PC-3 (cell line): ENCODE measurements at regions not wholly inside any gene's neighbourhood (a gene's known extent, or its start where the extent isn't known, plus 50 kb on each side); places are given as distances from the start of the nearest gene placed in this dataset.

Experiments
- ATAC-seq: fragments of 200-7000 bp; cut with Tn5 transposase; 2 replicates; pipeline ENCODE4 v1.9.1; 2020; ENCODE audit warnings: mild to moderate bottlenecking, moderate library complexity
- BruUV-seq: library from RNA; stranded (reverse); fragments of 400-500 nt; replicated peaks from 2 replicates; lab custom pipeline; 2021; lab: Mats Ljungman, UMichigan
- CTCF ChIA-PET: fragments of 300-600 bp; sonication (Branson Sonifier 250); formaldehyde crosslinking; loops from one replicate; lab custom pipeline; 2022; ENCODE audit warnings: antibody characterized with exemption; lab: Charles Lee
- POLR2A ChIA-PET: fragments of 300-600 bp; sonication (Branson Sonifier 250); formaldehyde crosslinking; loops from one replicate; lab custom pipeline; 2022; ENCODE audit warnings: antibody characterized with exemption; ENCODE audit not compliant: unreplicated experiment; lab: Charles Lee
- DNase-seq: peaks from one replicate; pipeline ENCODE4 v3.0.0-alpha.2; 2015
- H2AFZ ChIP-seq: fragments of 300-600 bp; sonication (generic); 2 replicates; pipeline ENCODE4 v1.6.0; 2016; ENCODE audit warnings: antibody characterized with exemption, low read length
- H3F3A ChIP-seq: fragments of 300-600 bp; sonication (generic); one replicate; pipeline ENCODE4 v1.6.0; 2017; ENCODE audit warnings: antibody characterized with exemption, low read length, control low read depth, mild to moderate bottlenecking; ENCODE audit not compliant: unreplicated experiment
- H3K27ac ChIP-seq: fragments of 300-600 bp; sonication (generic); 2 replicates; pipeline ENCODE4 v1.5.1; 2016; ENCODE audit warnings: mild to moderate bottlenecking, low read length
- H3K27me3 ChIP-seq: fragments of 300-600 bp; sonication (generic); 2 replicates; pipeline ENCODE4 v1.6.1; 2016; ENCODE audit warnings: low read length, mixed read lengths
- H3K36me3 ChIP-seq: fragments of 300-600 bp; sonication (generic); 2 replicates; pipeline ENCODE4 v1.6.1; 2016; ENCODE audit warnings: low read depth, mixed run types, low read length, mixed read lengths
- H3K4me1 ChIP-seq: fragments of 300-600 bp; sonication (generic); 2 replicates; pipeline ENCODE4 v1.5.1; 2016; ENCODE audit warnings: low read length; ENCODE audit not compliant: insufficient read depth
- H3K4me2 ChIP-seq: fragments of 300-600 bp; sonication (generic); 2 replicates; pipeline ENCODE4 v1.6.0; 2016; ENCODE audit warnings: low read length
- H3K4me3 ChIP-seq: fragments of 300-600 bp; sonication (generic); 2 replicates; pipeline ENCODE4 v1.5.1; 2016; ENCODE audit warnings: mild to moderate bottlenecking, low read length, mixed read lengths
- H3K79me2 ChIP-seq: fragments of 300-600 bp; sonication (generic); 2 replicates; pipeline ENCODE4 v1.6.1; 2017; ENCODE audit warnings: low read length, mixed read lengths
- H3K9ac ChIP-seq: fragments of 300-600 bp; sonication (generic); 2 replicates; pipeline ENCODE4 v1.6.0; 2016; ENCODE audit warnings: mild to moderate bottlenecking, low read length
- H3K9me2 ChIP-seq: fragments of 300-600 bp; sonication (generic); replicated peaks from 2 replicates; pipeline ENCODE4 v1.6.1; 2016; ENCODE audit warnings: mixed run types, low read length, mixed read lengths
- H3K9me3 ChIP-seq: fragments of 300-600 bp; sonication (generic); 2 replicates; pipeline ENCODE4 v1.6.1; 2016; ENCODE audit warnings: low read length, mixed read lengths
- H4K20me1 ChIP-seq: fragments of 300-600 bp; sonication (generic); 2 replicates; pipeline ENCODE4 v1.6.1; 2016; ENCODE audit warnings: low read length, mixed read lengths
- EZH2 ChIP-seq: fragments of 300-600 bp; sonication (generic); IDR thresholded peaks from one replicate; pipeline ENCODE4 v1.6.1; 2017; ENCODE audit warnings: antibody characterized with exemption, mild to moderate bottlenecking, low read length; ENCODE audit not compliant: unreplicated experiment
- EZH2phosphoT487 ChIP-seq: fragments of 300-600 bp; sonication (generic); IDR thresholded peaks from 2 replicates; pipeline ENCODE4 v1.6.1; 2018; ENCODE audit warnings: mild to moderate bottlenecking, antibody characterized with exemption, low read length, borderline replicate concordance
- intact Hi-C: fragments of 100-400 bp; cut with micrococcal nuclease; formaldehyde crosslinking; loops from 2 replicates; pipeline ENCODE4 v1.9.0; 2023
- TF ChIP-seq, protein P1 (sequence below): fragments of 300-600 bp; sonication (generic); conservative IDR thresholded peaks from 2 replicates; pipeline ENCODE4 v1.5.1; 2017; ENCODE audit warnings: antibody characterized with exemption, low read depth, mild to moderate bottlenecking, low read length

DNA sequence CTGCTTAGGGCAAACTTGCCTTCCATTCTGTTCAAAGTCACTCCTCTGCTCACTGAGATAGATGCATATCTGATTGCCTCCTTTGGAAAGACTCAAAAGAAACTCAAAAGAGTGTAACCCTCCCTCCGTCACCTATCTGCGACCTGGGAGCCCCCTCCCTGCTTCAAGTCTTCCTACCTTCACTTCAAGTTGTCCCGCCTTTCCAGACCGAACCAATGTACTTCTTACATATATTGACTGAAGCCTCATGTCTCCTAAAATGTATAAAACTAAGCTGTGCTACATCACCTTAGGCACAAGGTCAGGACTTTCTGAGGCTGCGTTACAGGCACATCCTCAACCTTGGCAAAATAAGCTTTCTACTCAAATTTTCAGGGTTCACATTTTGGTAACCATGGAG, 77.4 kb upstream of the C1GALT1 start:
- no peaks in the 10 kb centered on the region for H3K9me3 ChIP-seq
- ChIA-PET POLR2A (no interaction called here), CTCF (interaction anchor here (1.0 kb wide), 1 partner anchor 248 kb away, joined by 3 read pairs; no protein-coding TSS in a partner anchor)
- H3K9me2 ChIP-seq, result no peaks in the 10 kb centered on the region
- no TSS peak for BruUV-seq
- H3K79me2 ChIP-seq, result no peaks in the 10 kb centered on the region
- ATAC-seq, result no peak
- H3K4me3 ChIP-seq, result no peak overlapping the region
- no peak overlapping the region for H3K4me2 ChIP-seq
- H3K9ac ChIP-seq, result no peak overlapping the region
- no peaks in the 10 kb centered on the region for H3F3A ChIP-seq
- no peak overlapping the region for H2AFZ ChIP-seq
- DNase-seq, result no peak
- TF ChIP-seq, protein P1, sequence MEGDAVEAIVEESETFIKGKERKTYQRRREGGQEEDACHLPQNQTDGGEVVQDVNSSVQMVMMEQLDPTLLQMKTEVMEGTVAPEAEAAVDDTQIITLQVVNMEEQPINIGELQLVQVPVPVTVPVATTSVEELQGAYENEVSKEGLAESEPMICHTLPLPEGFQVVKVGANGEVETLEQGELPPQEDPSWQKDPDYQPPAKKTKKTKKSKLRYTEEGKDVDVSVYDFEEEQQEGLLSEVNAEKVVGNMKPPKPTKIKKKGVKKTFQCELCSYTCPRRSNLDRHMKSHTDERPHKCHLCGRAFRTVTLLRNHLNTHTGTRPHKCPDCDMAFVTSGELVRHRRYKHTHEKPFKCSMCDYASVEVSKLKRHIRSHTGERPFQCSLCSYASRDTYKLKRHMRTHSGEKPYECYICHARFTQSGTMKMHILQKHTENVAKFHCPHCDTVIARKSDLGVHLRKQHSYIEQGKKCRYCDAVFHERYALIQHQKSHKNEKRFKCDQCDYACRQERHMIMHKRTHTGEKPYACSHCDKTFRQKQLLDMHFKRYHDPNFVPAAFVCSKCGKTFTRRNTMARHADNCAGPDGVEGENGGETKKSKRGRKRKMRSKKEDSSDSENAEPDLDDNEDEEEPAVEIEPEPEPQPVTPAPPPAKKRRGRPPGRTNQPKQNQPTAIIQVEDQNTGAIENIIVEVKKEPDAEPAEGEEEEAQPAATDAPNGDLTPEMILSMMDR, result no peak
- TF ChIP-seq EZH2 (no peak), EZH2phosphoT487 (no peak)
- intact Hi-C loops, result loop anchor here (5.0 to 10.0 kb wide), 3 partner anchors 140 to 332 kb away; no protein-coding TSS in a partner anchor
- H4K20me1 ChIP-seq, result no peaks in the 10 kb centered on the region
- H3K4me1 ChIP-seq, result peaks cover 4% of the 10 kb centered on the region
- no peak overlapping the region for H3K27ac ChIP-seq
- no peaks in the 10 kb centered on the region for H3K27me3 ChIP-seq
- no peaks in the 10 kb centered on the region for H3K36me3 ChIP-seq

DNA sequence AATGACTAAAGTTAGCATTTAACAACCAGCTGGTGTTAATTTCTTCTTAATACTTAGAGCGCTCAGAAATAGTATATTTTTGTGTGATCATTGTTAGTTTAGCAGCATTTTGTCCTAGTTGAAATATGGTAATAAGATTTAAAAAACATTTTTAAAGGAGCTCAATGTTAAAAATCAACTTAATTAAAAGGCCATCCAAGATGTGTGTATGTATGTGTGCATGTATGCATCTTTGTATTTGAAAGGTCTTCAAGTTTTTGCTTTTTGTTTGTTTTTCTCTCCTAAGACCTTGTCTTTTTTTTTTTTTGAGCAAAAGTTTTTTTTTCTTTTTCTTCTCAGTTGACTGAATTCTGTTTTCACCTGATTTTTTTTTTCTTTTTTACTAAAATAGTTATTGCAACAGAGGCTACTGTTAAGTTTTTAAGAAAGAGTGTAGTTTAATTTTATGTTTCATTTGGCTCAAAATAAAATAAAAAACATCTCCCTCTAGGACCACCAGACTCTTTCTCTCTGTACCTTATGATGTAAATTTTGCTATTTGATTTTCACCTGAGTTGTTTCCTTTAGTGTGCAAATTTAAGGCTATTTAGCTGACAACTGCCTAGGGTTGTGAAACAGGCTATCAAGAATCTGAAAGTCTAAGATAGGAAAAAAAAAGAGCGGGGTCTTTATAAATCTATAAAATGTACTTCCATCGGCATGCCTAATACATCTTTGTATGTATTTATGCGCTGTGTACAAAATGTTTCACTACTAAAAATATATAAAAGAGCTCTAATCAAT, 76.4 kb upstream of the C1GALT1 start:
- Histone ChIP-seq H3K9me2 (no peaks in the 10 kb centered on the region), H3K27me3 (no peaks in the 10 kb centered on the region), H3K9ac (no peak overlapping the region), H3K4me1 (no peaks in the 10 kb centered on the region), H3F3A (no peaks in the 10 kb centered on the region), H4K20me1 (no peaks in the 10 kb centered on the region), H3K4me3 (no peak overlapping the region), H3K4me2 (no peak overlapping the region), H2AFZ (no peak overlapping the region), H3K27ac (no peak overlapping the region), H3K36me3 (no peaks in the 10 kb centered on the region), H3K79me2 (no peaks in the 10 kb centered on the region), H3K9me3 (no peaks in the 10 kb centered on the region)
- POLR2A ChIA-PET, result no interaction called here
- TF ChIP-seq EZH2phosphoT487 (no peak), EZH2 (no peak)
- TF ChIP-seq, protein P1, result no peak
- CTCF ChIA-PET, result interaction anchor here (1.0 kb wide), 1 partner anchor 247 kb away, joined by 3 read pairs; no protein-coding TSS in a partner anchor
- intact Hi-C loops, result loop anchor here (10.0 kb wide), 1 partner anchor 139 kb away; no protein-coding TSS in a partner anchor
- ATAC-seq, result no peak
- no peak for DNase-seq
- BruUV-seq, result no TSS peak

DNA sequence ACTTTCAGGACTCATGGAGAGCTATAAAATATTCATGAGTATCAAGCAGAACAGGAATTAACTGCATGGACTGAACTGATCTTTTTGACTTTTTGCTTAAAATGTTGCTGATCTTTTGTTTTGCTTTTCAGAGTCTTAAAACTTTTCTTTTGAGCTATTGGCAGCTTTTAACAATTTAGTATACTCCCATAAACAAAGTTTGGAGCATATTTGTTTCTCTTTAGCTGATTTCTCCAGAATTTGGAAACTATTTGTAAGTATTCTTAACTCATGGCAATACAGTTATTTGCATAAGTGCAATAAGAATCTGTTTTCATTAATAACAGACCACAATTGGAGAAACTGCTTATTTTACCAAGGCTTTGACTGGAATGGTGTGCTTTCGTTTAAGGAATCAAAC, 73.4 kb upstream of the C1GALT1 start:
- intact Hi-C loops, result loop anchor here (10.0 kb wide), 1 partner anchor 136 kb away; no protein-coding TSS in a partner anchor
- Histone ChIP-seq H4K20me1 (no peaks in the 10 kb centered on the region), H3K4me2 (no peak overlapping the region), H3K4me3 (no peak overlapping the region), H3K9ac (no peak overlapping the region), H3K9me3 (no peaks in the 10 kb centered on the region), H3K27ac (no peak overlapping the region), H3K79me2 (no peaks in the 10 kb centered on the region), H3K9me2 (no peaks in the 10 kb centered on the region), H3F3A (no peaks in the 10 kb centered on the region), H3K4me1 (no peaks in the 10 kb centered on the region), H2AFZ (no peak overlapping the region), H3K27me3 (no peaks in the 10 kb centered on the region), H3K36me3 (no peaks in the 10 kb centered on the region)
- DNase-seq (no peak), ATAC-seq (no peak)
- ChIA-PET POLR2A (no interaction called here), CTCF (no interaction called here)
- no TSS peak for BruUV-seq
- TF ChIP-seq EZH2, result no peak
- no peak for TF ChIP-seq EZH2phosphoT487
- TF ChIP-seq, protein P1, result no peak
